NCI-H1436 treated with DMSO at 0.1 percent for 48 hours (cell line): ENCODE measurements at regions not wholly inside any gene's neighbourhood (a gene's known extent, or its start where the extent isn't known, plus 50 kb on each side); places are given as distances from the start of the nearest gene placed in this dataset.

ENCODE experiments used
- DNase-seq: peaks from one replicate; lab custom pipeline; 2025; lab: John Stamatoyannopoulos, UW

GRCh38 chr6:153790048-153790447, 249.0 kb upstream of the OPRM1 start:
- no peak for DNase-seq

- DNase-seq = no peak
Measured at GRCh38 chr6:153787341-153787606, 251.8 kb upstream of the OPRM1 start.

- DNase-seq = no peak
Measured at GRCh38 chr6:153781306-153781705, 257.7 kb upstream of the OPRM1 start.

GRCh38 chr6:153780011-153780410, 259.0 kb upstream of the OPRM1 start:
- DNase-seq = no peak

GRCh38 chr6:153778216-153778615, 260.8 kb upstream of the OPRM1 start:
- no peak for DNase-seq

GRCh38 chr6:153771577-153771976, 267.5 kb upstream of the OPRM1 start:
- DNase-seq = no peak

GRCh38 chr6:153767127-153767526, 271.9 kb upstream of the OPRM1 start:
- no peak for DNase-seq

GRCh38 chr6:153758516-153758915, 280.5 kb upstream of the OPRM1 start:
- no peak for DNase-seq

GRCh38 chr6:153735761-153736160, 303.3 kb upstream of the OPRM1 start:
- no peak for DNase-seq

- DNase-seq = no peak
Measured at GRCh38 chr6:153729189-153729588, 309.9 kb upstream of the OPRM1 start.

GRCh38 chr6:153727885-153728284, 311.2 kb upstream of the OPRM1 start:
- DNase-seq = no peak

GRCh38 chr6:153725456-153725855, 313.6 kb upstream of the OPRM1 start:
- no peak for DNase-seq

GRCh38 chr6:153720732-153721131, 318.3 kb upstream of the OPRM1 start:
- no peak for DNase-seq

- no peak for DNase-seq
Measured at GRCh38 chr6:153705429-153705828, 333.6 kb upstream of the OPRM1 start.

GRCh38 chr6:153702671-153703070, 336.4 kb upstream of the OPRM1 start:
- DNase-seq = no peak

GRCh38 chr6:153698637-153699036, 340.4 kb upstream of the OPRM1 start:
- DNase-seq = no peak

GRCh38 chr6:153698001-153698400, 341.0 kb upstream of the OPRM1 start:
- no peak for DNase-seq

- DNase-seq = no peak
Measured at GRCh38 chr6:153677522-153677921, 361.5 kb upstream of the OPRM1 start.

- DNase-seq = no peak
Measured at GRCh38 chr6:153673750-153674149, 365.3 kb upstream of the OPRM1 start.

GRCh38 chr6:153673225-153673624, 365.8 kb upstream of the OPRM1 start:
- no peak for DNase-seq

- no peak for DNase-seq
Measured at GRCh38 chr6:153670403-153671026, 368.5 kb upstream of the OPRM1 start.

- DNase-seq = no peak
Measured at GRCh38 chr6:153668758-153669157, 370.3 kb upstream of the OPRM1 start.

- no peak for DNase-seq
Measured at GRCh38 chr6:153662982-153663381, 376.1 kb upstream of the OPRM1 start.

- no peak for DNase-seq
Measured at GRCh38 chr6:153645326-153645725, 393.7 kb upstream of the OPRM1 start.

- no peak for DNase-seq
Measured at GRCh38 chr6:153644000-153644399, 395.0 kb upstream of the OPRM1 start.
